Type B pancreatic cell (in vitro differentiated cells): ENCODE measurements at regions not wholly inside any gene's neighbourhood (a gene's known extent, or its start where the extent isn't known, plus 50 kb on each side); places are given as distances from the start of the nearest gene placed in this dataset.

ENCODE experiments used
- DNase-seq: peaks from one replicate; pipeline ENCODE4 v3.0.0; 2021; ENCODE audit warnings: mixed read lengths; ENCODE audit not compliant: unreplicated experiment; ENCODE audit errors: extremely low spot score
- H3K27ac Mint-ChIP-seq: 2 replicates; pipeline ENCODE4 v1.8.0; 2021; ENCODE audit warnings: mild to moderate bottlenecking, mixed read lengths
- H3K27me3 Mint-ChIP-seq: 2 replicates; pipeline ENCODE4 v1.8.0; 2021; ENCODE audit warnings: mixed read lengths
- H3K36me3 Mint-ChIP-seq: 2 replicates; pipeline ENCODE4 v1.8.0; 2021; ENCODE audit warnings: mixed read lengths
- H3K4me1 Mint-ChIP-seq: one replicate; pipeline ENCODE4 v1.8.0; 2021; ENCODE audit warnings: mixed read lengths; ENCODE audit not compliant: unreplicated experiment
- H3K4me3 Mint-ChIP-seq: 2 replicates; pipeline ENCODE4 v1.8.0; 2021; ENCODE audit warnings: mild to moderate bottlenecking, mixed read lengths
- H3K9me3 Mint-ChIP-seq: 2 replicates; pipeline ENCODE4 v1.8.0; 2021; ENCODE audit warnings: mixed read lengths
- CTCF ChIP-seq: fragments of 200-600 bp; sonication (generic); conservative IDR thresholded peaks from 2 replicates; pipeline ENCODE4 v1.5.0; 2021; ENCODE audit warnings: antibody characterized with exemption, mild to moderate bottlenecking

- no peak for TF ChIP-seq CTCF
- no peak overlapping the region for H3K4me3 Mint-ChIP-seq
- no peak overlapping the region for H3K27ac Mint-ChIP-seq
- H3K27me3 Mint-ChIP-seq, result no peaks in the 10 kb centered on the region
- no peak for DNase-seq
- no peaks in the 10 kb centered on the region for H3K36me3 Mint-ChIP-seq
- no peaks in the 10 kb centered on the region for H3K4me1 Mint-ChIP-seq
- H3K9me3 Mint-ChIP-seq, result peaks cover under 1% of the 10 kb centered on the region
Measured at GRCh38 chr6:114862064-114862463, 519.2 kb upstream of the HS3ST5 start.

- no peaks in the 10 kb centered on the region for H3K4me1 Mint-ChIP-seq
- no peaks in the 10 kb centered on the region for H3K9me3 Mint-ChIP-seq
- no peaks in the 10 kb centered on the region for H3K27me3 Mint-ChIP-seq
- TF ChIP-seq CTCF, result no peak
- H3K27ac Mint-ChIP-seq, result no peak overlapping the region
- no peaks in the 10 kb centered on the region for H3K36me3 Mint-ChIP-seq
- no peak for DNase-seq
- no peak overlapping the region for H3K4me3 Mint-ChIP-seq
Measured at GRCh38 chr6:114844359-114844758, 501.5 kb upstream of the HS3ST5 start.

- H3K9me3 Mint-ChIP-seq, result no peaks in the 10 kb centered on the region
- no peak overlapping the region for H3K27ac Mint-ChIP-seq
- no peaks in the 10 kb centered on the region for H3K27me3 Mint-ChIP-seq
- no peak for DNase-seq
- no peak overlapping the region for H3K4me3 Mint-ChIP-seq
- no peaks in the 10 kb centered on the region for H3K4me1 Mint-ChIP-seq
- no peaks in the 10 kb centered on the region for H3K36me3 Mint-ChIP-seq
- TF ChIP-seq CTCF, result no peak
Measured at GRCh38 chr6:114839019-114839418, 496.2 kb upstream of the HS3ST5 start.

GRCh38 chr6:114833211-114833610 lies 490.4 kb upstream of the HS3ST5 start:
- no peaks in the 10 kb centered on the region for H3K9me3 Mint-ChIP-seq
- H3K36me3 Mint-ChIP-seq, result no peaks in the 10 kb centered on the region
- no peaks in the 10 kb centered on the region for H3K4me1 Mint-ChIP-seq
- no peak overlapping the region for H3K4me3 Mint-ChIP-seq
- no peak for TF ChIP-seq CTCF
- no peak for DNase-seq
- H3K27ac Mint-ChIP-seq, result no peak overlapping the region
- no peaks in the 10 kb centered on the region for H3K27me3 Mint-ChIP-seq

- no peak overlapping the region for H3K27ac Mint-ChIP-seq
- no peak for TF ChIP-seq CTCF
Measured at GRCh38 chr6:114830515-114830914, 487.7 kb upstream of the HS3ST5 start.

GRCh38 chr6:114827135-114827534 lies 484.3 kb upstream of the HS3ST5 start:
- Mint-ChIP-seq H3K9me3 (no peaks in the 10 kb centered on the region), H3K36me3 (no peaks in the 10 kb centered on the region), H3K27ac (no peak overlapping the region), H3K4me1 (no peaks in the 10 kb centered on the region), H3K27me3 (no peaks in the 10 kb centered on the region), H3K4me3 (no peak overlapping the region)
- no peak for DNase-seq
- TF ChIP-seq CTCF, result no peak

More at GRCh38 chr6:114830515-114830914, 487.7 kb upstream of the HS3ST5 start:
- H3K4me3 Mint-ChIP-seq, result no peak overlapping the region
- no peaks in the 10 kb centered on the region for H3K27me3 Mint-ChIP-seq
- H3K9me3 Mint-ChIP-seq, result no peaks in the 10 kb centered on the region
- no peaks in the 10 kb centered on the region for H3K36me3 Mint-ChIP-seq
- H3K4me1 Mint-ChIP-seq, result no peaks in the 10 kb centered on the region
- DNase-seq, result no peak
